ENCODE measurements at regions not wholly inside any gene's neighbourhood (a gene's known extent, or its start where the extent isn't known, plus 50 kb on each side); places are given as distances from the start of the nearest gene placed in this dataset.

- no peak for TF ChIP-seq CTCF (conservative IDR thresholded peaks at IDR 0.05; ENCODE audit: low read depth)
- POLR2A ChIA-PET (ENCODE audit: low non-redundant PET), result no interaction called here
- no peak for DNase-seq (ENCODE audit: low spot score)
- CTCF ChIA-PET, result interaction anchor here (0.7 kb wide), 1 partner anchor 88 kb away, joined by 4 read pairs; no protein-coding TSS in a partner anchor
- no peak overlapping the region for H3K27ac ChIP-seq
Observed at GRCh38 chr14:71317385-71318096, 410.3 kb downstream of the PCNX1 start.

GRCh38 chr14:71318097-71318459, 410.8 kb downstream of the PCNX1 start:
- no peak overlapping the region for H3K27ac ChIP-seq
- ChIA-PET CTCF (interaction anchor here (0.7 kb wide), 1 partner anchor 87 kb away, joined by 4 read pairs; no protein-coding TSS in a partner anchor), POLR2A (ENCODE audit: low non-redundant PET) (no interaction called here)
- TF ChIP-seq CTCF (conservative IDR thresholded peaks at IDR 0.05; ENCODE audit: low read depth), result no peak
- DNase-seq (ENCODE audit: low spot score), result no peak

- DNase-seq (ENCODE audit: low spot score), result peak; percentile 13
- ChIA-PET POLR2A (ENCODE audit: low non-redundant PET) (no interaction called here), CTCF (interaction anchor here (0.6 kb wide), 1 partner anchor 10 kb away, joined by 3 read pairs; no protein-coding TSS in a partner anchor)
- H3K27ac ChIP-seq, result peak overlapping the region; percentile 91
- TF ChIP-seq CTCF (conservative IDR thresholded peaks at IDR 0.05; ENCODE audit: low read depth), result no peak
Observed at GRCh38 chr14:71319666-71320065, 412.4 kb downstream of the PCNX1 start.

GRCh38 chr14:71320107-71320733, 413.0 kb downstream of the PCNX1 start, which contains the start of gene SIPA1L1:
TSS of gene SIPA1L1 (plus strand) at chr14:71320476.
- no peak for TF ChIP-seq CTCF (conservative IDR thresholded peaks at IDR 0.05; ENCODE audit: low read depth)
- ChIA-PET CTCF (interaction anchor here (0.6 kb wide), 1 partner anchor 11 kb away, joined by 3 read pairs; no protein-coding TSS in a partner anchor), POLR2A (ENCODE audit: low non-redundant PET) (interaction anchor here (0.5 kb wide), 1 partner anchor 58 kb away, joined by 3 read pairs; no protein-coding TSS in a partner anchor)
- peak within 1 kb of the TSS; percentile 91 for H3K27ac ChIP-seq
- peak; percentile 98 for DNase-seq (ENCODE audit: low spot score)

- ChIA-PET POLR2A (ENCODE audit: low non-redundant PET) (interaction anchor here (0.6 kb wide), 1 partner anchor 218 kb away, joined by 3 read pairs; no protein-coding TSS in a partner anchor), CTCF (interaction anchor here (0.7 to 2.3 kb wide), 4 partner anchors 83 to 978 kb away, joined by 3 to 18 read pairs (median 6); no protein-coding TSS in a partner anchor)
- peak overlapping the region; percentile 91 for H3K27ac ChIP-seq
- DNase-seq (ENCODE audit: low spot score), result peak; percentile 61
- no peak for TF ChIP-seq CTCF (conservative IDR thresholded peaks at IDR 0.05; ENCODE audit: low read depth)
Observed at GRCh38 chr14:71320734-71321573, 413.7 kb downstream of the PCNX1 start.
